Suprapubic skin (tissue), 4 donors: ENCODE measurements at regions not wholly inside any gene's neighbourhood (a gene's known extent, or its start where the extent isn't known, plus 50 kb on each side); places are given as distances from the start of the nearest gene placed in this dataset.
"Not testable (repeated sequence)": the region's sequence is repeated elsewhere in the genome, so short reads cannot be mapped to it uniquely, and the experiment has no call there.

Experiments used
- DNase-seq, 2 donors: peaks; one replicate each; pipeline ENCODE4 v3.0.0-alpha.2; 2019; ENCODE audit warnings: low spot score in 2 of 2
- H3K27ac ChIP-seq: fragments of 200-600 bp; sonication (generic); one replicate; pipeline ENCODE4 v1.5.1; 2019
- H3K27me3 ChIP-seq: fragments of 200-600 bp; sonication (generic); one replicate; pipeline ENCODE4 v1.5.1; 2019
- H3K36me3 ChIP-seq: fragments of 200-600 bp; sonication (generic); one replicate; pipeline ENCODE4 v1.5.1; 2019
- H3K4me1 ChIP-seq: fragments of 200-600 bp; sonication (generic); one replicate; pipeline ENCODE4 v1.5.1; 2019
- H3K4me3 ChIP-seq: fragments of 200-600 bp; sonication (generic); one replicate; pipeline ENCODE4 v1.5.1; 2019; ENCODE audit warnings: mild to moderate bottlenecking
- H3K9me3 ChIP-seq: fragments of 200-600 bp; sonication (generic); one replicate; pipeline ENCODE4 v1.5.1; 2019
- CTCF ChIP-seq, 2 donors: fragments of 200-600 bp in 1 of 2; fragments of 450-650 bp in 1 of 2; sonication (generic) in 1 of 2; IDR thresholded peaks; one replicate each; pipeline ENCODE4 v1.5.1; 2016 to 2019; ENCODE audit warnings: antibody characterized with exemption in 2 of 2, mild to moderate bottlenecking in 1 of 2, moderate library complexity in 1 of 2
- EP300 ChIP-seq: sonication (generic); formaldehyde crosslinking; IDR thresholded peaks from one replicate; pipeline ENCODE4 v1.6.1; 2017; ENCODE audit warnings: antibody characterized with exemption
- POLR2A ChIP-seq, 2 donors: fragments of 450-650 bp; IDR thresholded peaks; one replicate each; pipeline ENCODE4 v1.6.1; 2017; ENCODE audit warnings: antibody characterized with exemption in 2 of 2, mild to moderate bottlenecking in 2 of 2, moderate library complexity in 2 of 2
- POLR2AphosphoS5 ChIP-seq, 3 donors: sonication (generic); formaldehyde crosslinking; IDR thresholded peaks; one replicate each; pipeline ENCODE4 v1.6.1; 2017; ENCODE audit warnings: antibody characterized with exemption in 3 of 3
- WGBS: methylation state at CpG from one replicate; pipeline ENCODE4 v1.1.5; 2018; 5-methylcytosine and 5-hydroxymethylcytosine counted together

DNA sequence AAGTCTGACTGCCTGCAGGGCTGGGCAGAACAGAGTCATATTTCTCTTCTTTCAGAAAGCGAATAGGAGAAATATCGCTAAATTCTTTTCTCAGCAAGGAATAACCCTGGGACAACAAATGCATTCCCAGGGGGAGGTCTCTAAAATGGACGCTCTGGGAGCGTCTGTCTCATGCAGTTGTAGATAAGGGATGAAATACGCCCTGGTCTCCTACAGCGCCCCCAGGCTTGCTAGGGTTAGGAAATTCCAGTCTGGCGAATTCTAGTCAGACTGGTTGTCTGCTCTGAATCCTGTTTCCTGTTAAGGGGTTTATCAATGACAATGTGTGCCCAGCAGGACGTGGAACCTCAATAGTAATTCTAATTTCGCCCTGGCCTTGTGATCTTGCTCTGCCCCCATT, 1214.1 kb downstream of the DIAPH3 start:
- Histone ChIP-seq H3K36me3 (no peaks in the 10 kb centered on the region), H3K4me1 (no peaks in the 10 kb centered on the region), H3K27ac (no peak overlapping the region), H3K27me3 (no peaks in the 10 kb centered on the region), H3K9me3 (peaks cover 7% of the 10 kb centered on the region), H3K4me3 (no peak overlapping the region)
- no peak for TF ChIP-seq EP300
- TF ChIP-seq POLR2AphosphoS5 (IDR thresholded peaks at IDR 0.05): no peak
- no peak for TF ChIP-seq CTCF (IDR thresholded peaks at IDR 0.05)
- TF ChIP-seq POLR2A (IDR thresholded peaks at IDR 0.05): no peak
- WGBS: 81% methylated on average over 9 of the region's 9 CpGs
- DNase-seq: no peak

GRCh38 chr13:58950911-58951310, 1212.8 kb downstream of the DIAPH3 start:
- Histone ChIP-seq H3K4me1 (no peaks in the 10 kb centered on the region), H3K4me3 (no peak overlapping the region), H3K9me3 (peaks cover 7% of the 10 kb centered on the region), H3K27ac (no peak overlapping the region), H3K36me3 (no peaks in the 10 kb centered on the region), H3K27me3 (no peaks in the 10 kb centered on the region)
- TF ChIP-seq POLR2A (IDR thresholded peaks at IDR 0.05) (no peak), CTCF (IDR thresholded peaks at IDR 0.05) (no peak), POLR2AphosphoS5 (IDR thresholded peaks at IDR 0.05) (no peak), EP300 (no peak)
- no peak for DNase-seq

- no peaks in the 10 kb centered on the region for H3K4me1 ChIP-seq
- H3K27ac ChIP-seq: no peak overlapping the region
- no peak overlapping the region for H3K4me3 ChIP-seq
- no peaks in the 10 kb centered on the region for H3K27me3 ChIP-seq
- TF ChIP-seq POLR2A (IDR thresholded peaks at IDR 0.05) (no peak), EP300 (no peak), POLR2AphosphoS5 (IDR thresholded peaks at IDR 0.05) (no peak), CTCF (IDR thresholded peaks at IDR 0.05) (no peak)
- no peaks in the 10 kb centered on the region for H3K36me3 ChIP-seq
- no peak for DNase-seq
- H3K9me3 ChIP-seq: peaks cover 7% of the 10 kb centered on the region
- WGBS: 29% methylated on average over 1 of the region's 1 CpG
Measured at GRCh38 chr13:58953638-58954037, 1210.1 kb downstream of the DIAPH3 start.

- DNase-seq: no peak
- TF ChIP-seq CTCF (IDR thresholded peaks at IDR 0.05): no peak
- TF ChIP-seq EP300: no peak
- TF ChIP-seq POLR2A (IDR thresholded peaks at IDR 0.05): no peak
- no peak for TF ChIP-seq POLR2AphosphoS5 (IDR thresholded peaks at IDR 0.05)
- H3K4me3 ChIP-seq: no peak overlapping the region
- H3K9me3 ChIP-seq: no peaks in the 10 kb centered on the region
- H3K27ac ChIP-seq: no peak overlapping the region
- no peaks in the 10 kb centered on the region for H3K36me3 ChIP-seq
- WGBS: 78% methylated on average over 7 of the region's 7 CpGs
- H3K4me1 ChIP-seq: no peaks in the 10 kb centered on the region
- H3K27me3 ChIP-seq: no peaks in the 10 kb centered on the region
Measured at GRCh38 chr13:58955546-58956385, 1208.0 kb downstream of the DIAPH3 start.

DNA sequence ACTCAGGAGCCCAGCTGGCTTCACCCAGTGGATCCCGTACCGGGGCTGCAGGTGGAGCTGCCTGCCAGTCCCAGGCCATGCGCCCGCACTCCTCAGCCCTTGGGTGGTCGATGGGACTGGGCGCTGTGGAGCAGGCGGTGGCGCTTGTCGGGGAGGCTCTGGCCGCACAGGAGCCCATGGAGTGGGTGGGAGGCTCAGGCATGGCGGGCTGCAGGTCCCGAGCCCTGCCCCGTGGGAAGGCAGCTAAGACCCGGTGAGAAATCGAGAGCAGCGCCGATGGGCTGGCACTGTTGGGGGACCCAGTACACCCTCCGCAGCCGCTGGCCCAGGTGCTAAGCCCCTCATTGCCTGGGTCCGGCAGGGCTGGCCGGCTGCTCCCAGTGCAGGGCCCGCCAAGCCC, 1205.6 kb downstream of the DIAPH3 start:
- not testable (repeated sequence) for H3K27ac ChIP-seq, DNase-seq
- no CpG with 5 or more reads among the region's 22 CpGs for WGBS

DNA sequence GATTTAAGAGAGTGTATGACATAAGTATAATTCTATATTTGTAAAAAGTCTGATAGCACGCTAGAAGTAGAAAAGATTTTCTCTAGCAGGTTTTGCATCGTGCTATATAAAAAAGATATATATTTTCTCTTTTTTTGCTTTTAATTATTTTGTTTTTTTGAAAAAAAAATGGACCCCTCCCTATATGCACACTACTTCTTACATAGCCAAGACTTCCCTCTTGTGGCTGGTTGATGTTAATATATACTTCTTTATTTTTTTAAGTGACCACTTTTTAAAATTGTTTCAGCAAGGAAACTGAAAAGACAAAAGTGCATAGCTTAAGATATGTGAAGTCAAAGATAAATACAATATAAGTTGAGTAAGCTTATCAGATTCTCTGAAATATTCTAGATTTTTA, 1202.8 kb downstream of the DIAPH3 start:
- no peak for DNase-seq
- Histone ChIP-seq H3K27ac (no peak overlapping the region), H3K9me3 (no peaks in the 10 kb centered on the region), H3K27me3 (no peaks in the 10 kb centered on the region), H3K4me3 (no peak overlapping the region), H3K36me3 (no peaks in the 10 kb centered on the region), H3K4me1 (no peaks in the 10 kb centered on the region)
- TF ChIP-seq CTCF (IDR thresholded peaks at IDR 0.05) (no peak), POLR2AphosphoS5 (IDR thresholded peaks at IDR 0.05) (no peak), POLR2A (IDR thresholded peaks at IDR 0.05) (no peak), EP300 (no peak)
- WGBS: 76% methylated on average over 2 of the region's 2 CpGs

More for the DNA sequence above, 1205.6 kb downstream of the DIAPH3 start:
- not testable (repeated sequence) for H3K4me1 ChIP-seq, H3K4me3 ChIP-seq, H3K27me3 ChIP-seq, H3K36me3 ChIP-seq, H3K9me3 ChIP-seq
